ENCODE measurements at regions not wholly inside any gene's neighbourhood (a gene's known extent, or its start where the extent isn't known, plus 50 kb on each side); places are given as distances from the start of the nearest gene placed in this dataset.
"Not testable (repeated sequence)": the region's sequence is repeated elsewhere in the genome, so short reads cannot be mapped to it uniquely, and the experiment has no call there.

DNA sequence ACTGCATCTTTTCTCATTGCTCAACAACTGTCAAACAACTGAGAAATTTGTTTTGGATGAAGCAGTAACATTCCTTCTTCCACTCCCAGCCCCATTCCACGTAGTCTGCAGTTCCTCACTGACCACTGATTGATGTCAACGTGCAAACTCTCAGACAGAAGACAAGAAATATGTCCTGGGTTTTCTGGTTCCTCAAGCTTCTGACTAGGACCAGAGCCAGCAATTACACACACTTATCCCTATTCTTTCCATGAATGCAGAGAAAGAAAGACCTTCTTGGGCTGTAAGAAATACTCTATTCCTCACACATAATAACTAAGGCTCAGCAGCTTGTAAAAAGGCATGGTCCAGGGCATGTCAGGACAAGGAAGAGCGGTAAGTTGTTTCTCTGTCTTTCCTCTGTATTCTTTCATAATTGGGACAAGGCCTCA lies 790.1 kb upstream of the SLC35B3 start:
- H3K27ac ChIP-seq, result peak overlapping the region in 4 of 21 experiments; percentile 5 to 54 (median 28)
- no peak overlapping the region for H3K4me3 ChIP-seq

DNA sequence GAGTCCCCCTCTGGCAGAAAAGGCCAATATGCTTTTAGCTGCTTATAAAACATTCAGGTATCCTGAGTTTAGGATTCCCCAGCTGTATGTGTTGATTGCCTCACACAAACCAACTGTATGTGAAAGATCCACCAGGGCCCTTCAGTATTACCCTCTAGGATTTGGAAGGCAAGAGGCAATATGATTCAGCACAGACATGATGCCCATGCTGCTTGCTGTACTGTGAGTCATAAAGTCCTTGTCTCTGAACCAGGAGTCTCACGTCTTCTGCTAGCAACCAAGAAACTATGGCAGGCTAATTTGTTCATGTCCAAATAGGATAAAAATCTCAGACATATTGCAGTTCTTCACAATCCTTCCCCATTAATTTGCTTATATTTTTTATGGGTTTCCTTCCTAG lies 789.2 kb upstream of the SLC35B3 start:
- H3K4me3 ChIP-seq, result no peak overlapping the region
- peak overlapping the region in 2 of 21 experiments; percentile 43 to 54 for H3K27ac ChIP-seq

DNA sequence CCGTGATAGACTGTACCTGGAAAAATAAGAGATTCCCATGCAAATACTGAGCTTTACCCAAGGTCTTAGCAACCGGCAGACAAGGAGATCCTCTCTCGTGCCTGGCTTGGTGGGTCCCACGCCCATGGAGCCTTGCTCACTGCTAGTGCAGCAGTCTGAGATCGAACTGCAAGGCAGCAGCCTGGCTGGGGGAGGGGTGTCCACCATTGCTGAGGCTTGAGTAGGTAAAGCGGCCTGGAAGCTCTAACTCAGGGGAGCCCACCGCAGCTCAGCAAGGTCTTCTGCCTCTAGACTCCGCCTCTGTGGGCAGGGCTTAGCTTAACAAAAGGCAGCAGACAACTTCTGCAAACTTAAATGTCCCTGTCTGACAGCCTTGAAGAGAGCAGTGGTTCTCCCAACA lies 778.4 kb upstream of the SLC35B3 start:
- not testable (repeated sequence) for H3K27ac ChIP-seq, H3K4me3 ChIP-seq

DNA sequence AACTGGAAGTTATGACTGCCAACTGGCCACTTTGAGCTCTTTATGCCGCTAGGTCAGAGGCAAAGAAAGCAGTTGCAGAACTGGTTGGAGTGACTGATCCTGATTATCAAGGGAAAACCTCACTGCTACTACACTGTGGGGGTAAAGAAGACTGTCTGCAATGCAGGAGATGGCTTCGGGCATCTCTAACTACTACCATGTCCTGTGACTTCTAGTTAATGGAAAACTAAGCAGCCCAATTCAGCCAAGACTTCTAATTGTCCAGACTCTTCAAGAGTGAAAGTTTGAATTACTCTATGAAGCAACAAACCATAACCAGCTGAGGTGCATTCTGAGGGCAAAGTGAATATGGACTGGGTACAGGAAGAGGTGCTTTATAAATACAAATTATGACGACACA lies 773.6 kb upstream of the SLC35B3 start:
- Histone ChIP-seq H3K4me3 (no peak overlapping the region), H3K27ac (no peak overlapping the region)

DNA sequence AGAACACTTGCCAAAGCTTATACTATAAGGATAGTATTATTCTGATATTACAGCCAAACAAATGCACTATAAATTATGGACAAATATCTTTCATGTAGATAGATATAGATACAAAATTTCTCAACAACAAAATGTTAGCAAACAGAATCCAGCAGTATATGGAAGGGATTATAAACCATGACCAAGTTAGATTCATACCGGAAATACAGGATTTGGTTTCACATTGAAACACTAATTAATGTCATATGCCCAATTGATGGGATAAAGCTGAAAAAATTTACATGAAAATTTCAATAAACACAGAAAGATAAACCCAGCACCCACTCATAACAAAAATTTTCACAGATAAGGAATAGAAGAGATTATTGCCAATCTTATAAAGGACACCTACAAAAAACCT lies 770.3 kb upstream of the SLC35B3 start:
- no peak overlapping the region for H3K27ac ChIP-seq

DNA sequence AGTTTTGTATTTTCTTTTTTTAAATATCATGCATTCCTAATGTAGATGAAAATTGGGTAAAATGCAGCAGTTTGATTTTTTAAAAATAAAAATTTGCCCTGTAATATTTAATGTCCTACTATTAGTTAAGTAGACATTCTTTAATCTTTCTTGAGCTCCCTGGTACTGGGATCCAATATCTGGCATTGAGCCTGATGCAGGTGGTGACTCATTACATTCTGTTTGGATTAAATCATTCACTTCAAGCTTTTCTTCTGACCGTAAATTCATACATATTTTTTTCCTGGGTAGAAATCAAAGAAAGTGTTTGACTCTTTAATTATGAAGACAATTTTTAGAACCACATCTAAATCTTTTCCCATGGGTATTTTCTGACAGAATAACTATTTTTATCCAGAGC lies 768.8 kb upstream of the SLC35B3 start:
- Histone ChIP-seq H3K27ac (no peak overlapping the region), H3K4me3 (no peak overlapping the region)

More for the DNA sequence above, 770.3 kb upstream of the SLC35B3 start:
- H3K4me3 ChIP-seq, result no peak overlapping the region

DNA sequence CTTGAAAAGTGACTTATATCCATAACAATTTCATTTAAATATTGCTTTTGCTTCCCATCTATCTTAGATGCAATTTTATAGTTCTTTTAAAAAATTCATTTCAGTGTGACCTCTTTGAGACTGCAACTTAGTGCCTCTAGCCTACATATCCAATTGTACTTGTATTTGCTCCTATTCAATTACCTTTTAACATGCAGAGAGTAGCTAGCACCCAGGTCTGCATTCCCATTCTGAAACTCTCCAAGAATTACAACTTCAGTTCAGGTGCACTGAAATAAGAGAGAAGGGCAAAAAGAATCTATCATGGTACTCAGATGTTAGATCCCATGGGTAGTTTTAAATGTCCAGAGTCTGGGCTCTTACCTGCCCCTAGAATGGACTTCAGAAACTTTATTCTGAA lies 765.4 kb upstream of the SLC35B3 start:
- H3K4me3 ChIP-seq, result no peak overlapping the region
- H3K27ac ChIP-seq, result no peak overlapping the region

DNA sequence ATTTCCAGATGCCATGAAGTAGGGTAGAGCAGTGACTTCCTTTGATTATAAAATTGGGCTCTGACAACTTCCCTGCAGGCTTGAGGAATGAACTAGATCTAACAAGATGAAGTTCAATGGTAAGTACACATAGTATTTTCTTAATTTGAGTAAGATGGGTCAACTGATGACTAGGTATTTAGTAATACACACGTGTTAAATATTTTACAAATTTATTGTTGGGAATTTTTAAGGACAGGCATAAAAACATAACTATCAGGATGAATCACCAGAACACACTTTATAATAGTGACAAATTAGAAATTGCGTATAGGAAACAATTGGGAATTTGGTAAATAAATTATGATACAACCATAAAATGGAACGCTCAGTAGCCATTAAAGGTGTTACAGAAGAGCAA lies 762.4 kb upstream of the SLC35B3 start:
- Histone ChIP-seq H3K4me3 (no peak overlapping the region), H3K27ac (no peak overlapping the region)

DNA sequence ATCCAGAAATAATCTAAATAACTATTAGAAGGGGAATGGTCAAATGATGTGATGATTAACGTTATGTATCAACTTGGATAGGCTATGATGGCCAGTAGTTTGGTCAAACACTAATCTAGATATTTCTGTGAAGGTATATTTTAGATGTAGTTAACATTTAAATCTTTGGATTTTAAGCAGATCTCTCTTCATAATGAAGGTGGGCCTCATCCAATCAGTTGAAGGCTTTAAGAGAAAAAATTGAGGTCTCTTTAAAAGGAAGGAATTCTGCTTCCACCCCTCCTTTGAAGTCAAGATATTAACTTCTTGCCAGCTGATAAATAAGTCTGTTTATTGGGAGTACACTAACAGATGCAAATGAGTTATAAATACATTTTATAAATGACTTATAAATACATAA lies 760.0 kb upstream of the SLC35B3 start:
- no peak overlapping the region for H3K4me3 ChIP-seq
- no peak overlapping the region for H3K27ac ChIP-seq

DNA sequence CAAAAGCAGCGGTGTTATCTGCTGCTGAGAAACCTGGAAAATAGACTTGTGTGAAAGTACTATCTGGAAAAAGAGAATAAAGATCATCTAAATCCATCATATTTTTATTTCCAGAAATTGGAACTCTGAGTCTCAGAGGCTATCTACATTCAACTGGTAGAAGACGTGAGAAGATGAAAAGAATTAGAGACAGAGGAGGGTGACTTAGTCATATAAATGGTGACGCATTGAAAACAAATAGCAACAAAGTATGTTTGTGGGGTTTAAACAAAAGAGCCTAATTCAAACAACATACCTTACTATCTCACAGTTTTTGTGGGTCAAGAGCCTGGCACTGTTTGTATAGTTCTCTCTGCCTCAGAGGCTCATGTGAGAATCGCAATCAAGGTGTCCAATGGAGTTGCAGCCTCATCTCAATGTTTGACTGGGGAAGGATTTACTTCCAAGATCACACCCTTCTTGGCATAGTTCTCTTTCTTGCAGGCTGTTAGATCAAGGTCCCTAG lies 757.1 kb upstream of the SLC35B3 start:
- no peak overlapping the region for H3K4me3 ChIP-seq
- H3K27ac ChIP-seq, result no peak overlapping the region

DNA sequence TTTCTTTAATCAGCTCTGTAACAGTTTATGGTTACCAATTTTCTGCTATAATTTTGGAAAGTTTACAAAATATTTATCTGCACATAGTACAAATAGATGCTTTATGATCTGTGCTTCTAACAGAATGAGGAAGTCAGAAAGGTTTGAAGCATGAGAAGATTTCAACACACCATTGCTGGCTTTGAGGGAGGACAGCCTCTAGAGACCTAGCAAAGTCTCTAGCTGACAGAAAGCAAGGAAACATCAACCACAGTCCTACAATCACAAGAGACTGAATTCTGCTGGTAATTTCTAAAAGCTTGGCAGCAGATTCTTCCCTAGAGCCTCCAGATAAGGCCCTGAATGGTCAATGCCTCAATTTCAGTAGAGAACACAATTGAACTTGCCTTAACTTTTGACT lies 750.8 kb upstream of the SLC35B3 start:
- H3K27ac ChIP-seq, result no peak overlapping the region
- no peak overlapping the region for H3K4me3 ChIP-seq

DNA sequence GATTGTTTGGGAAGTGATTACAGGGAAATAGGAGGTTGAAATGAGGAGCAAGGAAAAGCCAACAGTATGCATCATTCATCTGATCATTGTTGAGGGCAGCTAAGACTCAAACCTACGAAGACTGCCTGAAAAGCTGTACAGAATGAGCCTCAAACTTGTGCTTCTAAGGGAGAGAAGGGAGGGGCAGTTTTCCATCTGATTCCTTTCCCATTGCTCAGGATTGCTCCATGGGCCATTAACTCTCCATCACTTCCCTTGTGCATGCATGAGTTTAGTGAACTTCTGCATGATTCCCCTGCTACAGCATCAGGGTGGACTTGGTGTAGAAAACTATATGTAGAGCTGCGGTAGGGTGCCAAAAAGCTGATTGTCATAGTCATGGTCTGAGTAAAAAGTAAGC lies 742.7 kb upstream of the SLC35B3 start:
- H3K27ac ChIP-seq, result no peak overlapping the region
- no peak overlapping the region for H3K4me3 ChIP-seq

DNA sequence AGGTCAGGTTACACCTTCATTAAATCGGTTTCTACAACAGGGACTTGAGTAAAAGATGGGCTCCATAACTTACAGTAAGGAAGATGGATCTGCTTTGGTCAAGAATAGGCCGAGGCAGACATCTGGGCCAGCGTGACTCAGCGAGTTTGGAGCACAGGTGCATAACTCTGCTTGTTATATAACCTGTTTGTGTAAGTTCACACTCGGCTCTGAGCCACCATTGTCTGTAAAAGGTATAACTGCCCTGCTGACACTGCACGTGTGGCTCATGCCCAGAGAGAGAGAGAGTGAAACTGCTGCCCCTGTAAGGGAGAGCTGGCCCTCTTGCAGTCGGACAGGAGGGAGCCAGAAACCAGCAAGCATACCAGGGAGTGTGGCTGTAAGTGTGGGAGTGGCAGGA lies 737.9 kb upstream of the SLC35B3 start:
- Histone ChIP-seq H3K4me3 (no peak overlapping the region), H3K27ac (no peak overlapping the region)

DNA sequence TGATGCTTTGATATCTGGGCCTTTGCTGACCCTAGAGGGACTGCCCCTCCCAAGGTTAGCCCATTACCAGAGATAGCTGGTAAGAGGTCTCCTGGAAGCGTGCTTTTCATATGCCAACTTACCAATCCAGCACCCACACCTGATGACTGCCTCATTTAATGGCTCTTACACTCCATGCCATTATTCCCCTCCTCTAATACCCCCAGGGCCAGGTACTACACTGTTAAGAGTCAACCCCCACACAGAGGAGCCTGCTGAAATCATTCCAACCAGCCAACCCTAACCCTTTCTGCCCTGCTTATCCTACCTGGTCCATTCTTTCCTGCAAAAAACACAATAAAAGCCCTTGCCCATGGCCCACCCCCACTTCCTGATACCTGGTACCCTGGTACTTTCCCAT lies 736.8 kb upstream of the SLC35B3 start:
- no peak overlapping the region for H3K4me3 ChIP-seq

DNA sequence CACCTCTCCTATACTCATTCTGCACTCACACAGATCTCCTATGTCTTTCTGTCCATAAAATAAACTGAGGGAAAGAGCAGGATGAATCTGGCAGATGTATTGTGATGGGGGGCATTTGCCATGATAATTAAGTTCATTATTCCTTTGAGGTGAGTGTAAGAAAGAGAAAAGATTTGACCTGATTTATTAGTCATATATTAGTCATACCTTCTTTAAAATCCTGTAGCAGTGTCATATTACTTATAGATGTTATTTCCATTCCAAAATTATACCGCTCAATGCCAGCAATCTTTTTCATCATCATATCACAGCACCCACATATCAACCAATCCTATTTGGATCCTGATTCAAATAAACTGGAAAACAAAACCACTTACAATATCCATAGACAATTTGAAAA lies 733.3 kb upstream of the SLC35B3 start:
- Histone ChIP-seq H3K4me3 (no peak overlapping the region), H3K27ac (no peak overlapping the region)

More for the DNA sequence above, 736.8 kb upstream of the SLC35B3 start:
- H3K27ac ChIP-seq, result no peak overlapping the region

DNA sequence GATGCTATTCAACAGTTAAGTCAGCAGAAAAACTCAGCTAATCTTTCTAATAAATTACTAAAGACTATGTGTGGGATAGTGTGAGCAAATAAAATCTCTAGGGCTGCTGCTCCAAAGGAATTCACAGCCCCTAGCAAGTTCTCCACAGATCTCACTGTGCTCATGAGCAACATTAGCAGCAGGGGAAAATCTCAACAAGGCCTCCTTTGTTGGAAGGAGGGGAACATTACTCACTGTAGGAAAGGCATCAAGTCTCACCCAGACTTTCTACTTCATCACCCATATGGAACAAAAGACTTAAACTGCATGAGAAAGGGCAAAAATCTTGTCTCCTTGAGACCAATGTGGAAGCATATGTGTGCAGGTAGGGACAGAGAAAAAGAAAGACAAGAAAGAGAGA lies 726.4 kb upstream of the SLC35B3 start:
- Histone ChIP-seq H3K27ac (no peak overlapping the region), H3K4me3 (no peak overlapping the region)

DNA sequence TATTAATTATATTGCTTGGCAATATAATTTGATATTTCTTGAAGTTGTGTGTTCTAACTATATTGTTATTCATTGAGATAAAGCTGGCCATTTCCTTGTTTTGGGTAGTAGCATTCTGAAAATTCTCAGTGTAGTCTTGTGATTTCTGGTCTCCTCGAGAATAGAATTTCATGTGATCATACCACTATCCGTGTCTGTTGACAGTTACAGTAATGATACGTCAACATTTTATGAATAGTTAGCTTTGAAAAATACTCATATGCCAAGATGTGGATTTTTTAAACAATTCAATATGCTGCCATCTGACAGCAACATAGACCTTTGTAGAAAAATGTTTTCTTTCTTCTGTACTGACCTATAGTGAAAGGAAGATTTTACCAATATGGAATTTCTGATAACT lies 723.7 kb upstream of the SLC35B3 start:
- Histone ChIP-seq H3K27ac (no peak overlapping the region), H3K4me3 (no peak overlapping the region)

DNA sequence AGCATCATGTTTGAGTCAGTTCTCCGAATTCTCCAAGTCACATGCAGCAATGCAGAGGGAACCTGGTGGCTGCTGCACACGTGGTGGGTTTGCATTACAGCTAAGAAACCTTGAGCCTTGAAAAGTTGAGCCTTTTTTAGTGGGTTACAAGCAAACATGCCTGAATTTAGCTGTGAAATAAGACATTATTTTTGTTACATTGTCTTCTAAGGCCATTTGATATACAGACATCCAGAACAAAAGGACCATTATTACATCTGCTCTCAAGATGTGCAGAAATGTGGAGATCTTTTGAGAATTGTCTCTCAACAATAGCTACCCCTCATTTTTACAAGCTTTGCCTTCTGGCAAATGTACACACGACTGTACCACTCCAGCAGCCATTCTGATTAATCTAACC lies 720.5 kb upstream of the SLC35B3 start:
- Histone ChIP-seq H3K27ac (no peak overlapping the region), H3K4me3 (no peak overlapping the region)

DNA sequence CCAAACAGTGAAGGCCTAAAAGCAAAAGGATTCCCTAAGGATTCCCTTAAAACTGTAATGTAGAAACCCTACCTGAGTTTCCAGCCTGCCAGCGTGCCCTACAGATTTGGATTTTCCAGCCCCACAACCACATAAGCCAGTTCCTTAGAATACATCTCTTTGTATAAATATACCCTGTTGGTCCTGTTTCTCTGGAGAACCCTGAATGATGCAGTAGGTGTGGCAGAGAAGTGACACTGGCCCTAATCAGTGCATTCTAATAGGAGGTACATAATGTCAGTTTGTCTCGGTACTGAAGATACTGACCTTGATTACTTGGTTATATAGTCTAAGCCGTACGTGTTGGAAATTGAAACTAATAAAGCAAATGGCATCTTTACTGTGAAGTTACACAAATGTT lies 707.8 kb upstream of the SLC35B3 start:
- H3K4me3 ChIP-seq, result no peak overlapping the region
- H3K27ac ChIP-seq, result no peak overlapping the region

DNA sequence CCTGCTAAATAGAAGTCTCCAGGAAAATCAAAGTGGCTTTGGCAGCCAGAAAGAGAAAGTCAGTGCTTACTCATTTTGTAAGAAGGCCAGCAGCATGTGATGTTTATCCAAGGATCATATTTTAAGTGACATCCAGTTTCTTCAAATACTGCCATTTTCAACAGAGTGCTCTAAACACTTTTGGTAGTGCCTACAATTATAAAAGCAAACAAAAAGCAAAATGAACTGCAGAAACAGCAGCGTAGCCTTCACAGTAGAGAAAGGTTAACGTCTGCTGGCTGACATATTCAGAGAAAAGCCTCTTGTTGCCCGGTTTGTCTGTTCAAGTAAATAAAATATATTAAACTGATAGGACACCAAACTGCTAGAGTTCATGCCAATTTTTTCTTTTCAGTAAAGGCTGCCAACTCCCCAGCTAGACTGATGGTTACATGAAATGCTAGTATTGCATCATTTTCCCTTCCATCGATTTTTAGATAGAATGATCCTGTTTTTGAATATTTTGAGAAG lies 705.7 kb upstream of the SLC35B3 start:
- Histone ChIP-seq H3K4me3 (no peak overlapping the region), H3K27ac (peak overlapping the region in 9 of 21 experiments; percentile 1 to 64 (median 45))

DNA sequence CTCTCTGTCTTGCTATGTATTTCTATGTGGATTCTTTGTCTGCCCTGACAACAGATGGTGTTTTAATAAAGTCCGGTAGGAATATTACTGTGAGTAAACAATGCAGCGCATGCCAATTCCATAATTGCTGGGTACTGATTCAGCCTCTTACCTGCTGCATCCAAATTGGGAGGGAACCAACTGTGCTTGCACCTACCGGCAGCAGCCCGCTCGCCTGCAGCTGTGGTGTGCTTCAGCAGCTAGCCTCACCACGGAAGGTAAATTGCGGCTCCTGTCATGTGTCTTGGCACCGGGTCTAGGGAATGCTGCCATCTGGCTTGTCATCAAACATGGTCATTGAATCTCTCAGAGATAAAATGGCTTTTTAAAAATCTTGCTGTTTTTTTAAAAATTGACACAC lies 704.8 kb upstream of the SLC35B3 start:
- peak overlapping the region in 1 of 7 experiments; percentile 1 for H3K4me3 ChIP-seq
- peak overlapping the region in 7 of 21 experiments; percentile 2 to 64 (median 45) for H3K27ac ChIP-seq

DNA sequence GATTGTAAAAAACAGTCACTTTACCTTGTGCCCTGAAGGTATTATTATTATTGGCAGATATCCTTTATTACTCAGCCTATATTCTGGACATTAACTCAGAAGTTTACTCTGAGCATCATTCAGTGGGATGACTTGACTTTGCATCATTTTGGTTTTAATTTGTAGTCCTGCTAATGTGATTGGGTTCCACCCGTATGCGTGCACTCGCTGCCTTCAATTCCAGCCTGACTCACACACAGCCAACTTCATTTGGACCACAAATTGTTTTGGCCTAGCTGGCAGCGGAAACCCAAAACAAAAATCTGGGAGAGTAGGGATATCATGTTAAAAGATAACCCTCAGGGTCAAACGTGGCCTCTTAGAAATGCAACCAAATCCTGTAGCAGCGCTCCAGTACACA lies 704.4 kb upstream of the SLC35B3 start:
- Histone ChIP-seq H3K27ac (peak overlapping the region in 6 of 21 experiments; percentile 2 to 64 (median 42)), H3K4me3 (peak overlapping the region in 1 of 7 experiments; percentile 1)

All from skin epidermis (tissue), 12 donors.